NCI-H774 (cell line): ENCODE measurements at regions not wholly inside any gene's neighbourhood (a gene's known extent, or its start where the extent isn't known, plus 50 kb on each side); places are given as distances from the start of the nearest gene placed in this dataset.
A peak's percentile ranks its signal among the peaks of the same experiment; 100 is the strongest.

Experiments
- DNase-seq: peaks from one replicate; lab custom pipeline; 2025; lab: John Stamatoyannopoulos, UW

DNA sequence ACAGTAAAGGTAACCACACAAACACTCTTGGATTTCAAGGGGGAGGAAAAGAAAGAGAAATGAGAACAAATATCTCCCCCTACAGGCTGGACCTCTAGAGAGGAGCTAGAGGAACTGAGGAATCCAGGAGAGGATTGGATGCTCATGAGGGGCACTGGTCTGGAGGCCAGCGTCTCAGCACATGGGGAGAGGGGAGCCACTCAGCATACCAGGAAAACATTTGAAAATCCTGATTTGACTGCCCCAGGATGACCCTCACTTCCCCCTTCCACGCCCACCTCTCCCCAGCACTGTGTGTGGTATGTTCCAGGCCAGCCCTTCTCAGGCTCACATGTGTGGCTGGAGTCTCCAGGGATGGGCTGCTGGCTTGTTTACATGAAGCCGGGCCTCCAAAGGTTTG lies 396.8 kb upstream of the ID2 start:
- peak; percentile 26 for DNase-seq

DNA sequence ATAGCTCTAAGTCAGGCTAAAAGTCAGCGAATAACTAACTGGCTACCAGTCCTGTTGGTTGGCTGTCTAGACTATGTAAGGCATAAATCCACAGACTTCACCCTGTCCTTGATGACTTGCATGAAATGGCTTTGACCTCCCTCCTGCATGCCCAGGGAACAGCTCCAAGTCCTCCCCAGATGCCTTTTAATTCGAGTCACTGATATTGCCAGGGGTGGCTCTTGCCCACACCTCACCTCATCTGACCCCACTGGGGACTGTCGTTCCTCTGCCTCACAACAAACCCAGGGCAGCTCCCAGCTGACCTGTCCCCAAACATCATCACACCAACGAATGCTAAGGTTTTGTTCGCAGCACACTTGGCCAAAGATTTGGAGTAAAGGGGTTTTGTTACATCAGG lies 396.0 kb upstream of the ID2 start:
- no peak for DNase-seq

DNA sequence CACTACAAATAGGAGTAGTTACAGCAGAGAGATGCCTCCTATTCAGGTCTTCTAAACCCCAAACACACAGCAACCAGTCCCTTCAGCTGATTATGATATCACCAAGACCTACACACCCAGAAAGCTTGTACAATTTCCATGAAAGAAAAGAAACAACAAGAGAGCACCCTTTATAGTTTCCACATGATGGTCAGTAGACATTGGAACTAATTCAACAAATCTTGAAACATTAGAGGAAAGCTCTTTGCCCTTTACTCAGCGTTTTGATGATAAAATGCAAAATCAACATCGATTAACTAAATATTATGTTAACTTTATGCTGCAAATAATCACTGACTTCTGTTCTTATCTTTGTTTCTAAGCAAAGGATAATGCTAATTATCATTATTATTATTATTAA lies 393.6 kb upstream of the ID2 start:
- DNase-seq = no peak

DNA sequence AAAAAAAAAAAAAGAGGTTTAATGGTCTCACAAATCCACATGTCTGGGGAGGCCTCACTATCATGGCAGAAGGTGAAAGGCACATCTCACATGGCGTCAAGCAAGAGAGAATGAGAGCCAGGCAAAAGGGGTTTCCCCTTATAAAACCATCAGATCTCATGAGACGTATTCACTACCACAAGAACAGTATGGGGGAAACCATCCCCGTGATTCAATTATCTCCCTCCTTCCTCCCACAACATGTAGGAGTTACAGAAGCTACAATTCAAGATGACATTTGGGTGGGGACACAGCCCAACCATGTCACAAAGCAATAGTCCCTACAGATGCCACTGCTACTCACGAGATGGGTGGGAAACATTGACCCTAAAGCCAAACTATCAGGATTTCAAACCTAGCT lies 392.7 kb upstream of the ID2 start:
- no peak for DNase-seq

- no peak for DNase-seq
Measured at GRCh38 chr2:8290771-8291352, 391.0 kb upstream of the ID2 start.

GRCh38 chr2:8296306-8296705 lies 385.6 kb upstream of the ID2 start:
- no peak for DNase-seq

GRCh38 chr2:8297376-8298231 lies 384.3 kb upstream of the ID2 start:
- DNase-seq = no peak

- no peak for DNase-seq
Measured at GRCh38 chr2:8298783-8299182, 383.1 kb upstream of the ID2 start.

DNA sequence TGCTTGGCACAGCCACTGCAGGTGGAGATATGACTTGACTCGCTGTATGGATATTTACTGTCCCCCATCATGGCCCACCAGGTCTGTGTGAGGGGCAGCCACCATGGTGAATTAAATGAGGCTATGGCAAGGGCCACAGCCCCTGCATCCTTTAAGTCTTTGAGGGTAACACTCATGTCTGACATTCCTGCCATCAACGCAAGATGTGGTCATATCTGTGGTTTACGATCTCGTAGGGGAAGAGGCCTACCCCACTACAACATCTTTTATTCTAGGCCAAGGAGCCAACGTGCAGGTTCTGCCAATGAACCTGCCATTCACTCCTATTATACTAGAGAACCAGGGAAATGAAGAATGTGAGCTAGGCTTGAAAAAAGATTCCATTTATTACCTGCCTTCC lies 381.6 kb upstream of the ID2 start:
- no peak for DNase-seq

- no peak for DNase-seq
Measured at GRCh38 chr2:8300905-8301304, 381.0 kb upstream of the ID2 start.

- DNase-seq = no peak
Measured at GRCh38 chr2:8303322-8303832, 378.5 kb upstream of the ID2 start.

DNA sequence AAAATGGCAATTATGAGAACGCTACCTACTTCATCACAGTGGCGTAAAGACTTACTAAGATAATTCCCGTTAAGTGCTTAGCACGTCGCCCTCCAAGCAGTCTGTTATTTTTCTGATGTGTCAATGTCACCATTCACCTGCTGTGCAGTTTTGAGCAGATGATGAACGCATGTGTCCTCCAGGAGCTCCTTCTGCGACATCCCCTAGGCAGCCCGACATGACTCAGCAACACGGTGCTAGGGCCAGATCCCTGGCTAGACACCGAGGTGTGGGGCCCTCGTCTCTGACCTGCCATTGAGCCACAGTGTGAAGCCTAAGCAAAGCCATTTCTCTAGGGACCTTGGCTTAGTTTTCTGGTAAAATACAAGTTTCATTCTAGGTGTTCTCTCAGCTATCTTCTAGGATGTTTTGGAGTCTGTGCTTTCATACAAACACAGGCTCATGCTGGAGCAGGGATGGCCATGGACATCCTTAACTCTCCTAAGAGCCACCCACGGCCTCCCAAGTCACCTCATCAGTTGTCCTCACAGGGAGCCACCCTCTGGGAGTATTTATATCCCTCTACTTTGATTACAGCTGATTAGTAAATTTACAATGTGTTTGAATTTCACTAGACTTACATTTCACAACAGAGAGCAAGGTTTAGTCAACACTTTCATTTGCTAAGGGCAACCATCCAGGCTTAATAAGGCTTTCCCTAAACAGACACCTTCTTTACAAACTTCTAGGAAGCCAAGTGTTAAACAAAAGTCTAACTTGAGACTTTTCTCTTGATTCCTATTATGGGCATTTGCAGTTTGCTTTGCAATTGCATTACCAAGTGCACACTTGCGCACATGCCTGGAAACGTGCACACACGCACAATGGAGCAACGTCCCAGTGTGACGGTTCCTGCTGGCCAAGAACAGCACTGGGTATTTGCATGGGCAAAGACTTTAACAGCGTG lies 376.8 kb upstream of the ID2 start:
- no peak for DNase-seq

DNA sequence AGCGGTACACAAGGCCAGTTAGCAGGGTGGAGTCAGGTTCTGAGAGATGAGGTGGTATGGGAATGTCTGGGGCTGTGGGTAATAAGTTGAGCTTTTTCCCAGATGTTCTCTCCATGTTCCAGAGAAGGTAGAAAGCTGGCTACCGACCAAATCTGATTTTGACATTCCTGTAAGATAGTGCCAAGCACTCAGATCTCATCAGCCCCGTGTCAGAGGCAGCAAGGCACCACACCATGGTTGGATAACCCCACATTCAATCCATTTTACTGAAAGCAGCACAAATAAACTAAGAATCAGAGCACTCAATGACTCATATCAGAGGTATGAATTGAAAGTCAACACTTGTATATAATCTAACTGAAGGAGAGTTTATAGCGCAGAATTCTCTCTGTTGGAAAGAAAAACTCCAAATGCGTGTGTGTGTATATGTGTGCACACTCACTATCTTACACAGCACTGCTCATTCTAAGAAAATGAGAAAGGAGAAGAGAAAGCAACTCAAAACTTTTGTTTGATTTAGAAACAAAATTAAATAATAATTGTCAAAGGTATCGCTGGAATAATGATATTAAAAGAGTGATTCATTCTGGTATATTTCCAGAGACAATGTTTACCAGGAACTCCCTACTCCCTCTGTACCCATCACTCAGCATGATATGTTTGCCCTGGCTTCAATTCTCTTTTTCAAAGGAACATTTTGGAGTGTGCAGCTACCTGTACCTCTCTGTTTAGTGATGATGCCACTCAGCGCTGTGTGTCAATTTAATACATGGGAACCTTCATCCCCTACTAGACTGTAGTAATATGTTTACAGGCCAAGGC lies 375.1 kb upstream of the ID2 start:
- no peak for DNase-seq

GRCh38 chr2:8307606-8308180 lies 374.2 kb upstream of the ID2 start:
- DNase-seq = no peak

- DNase-seq = no peak
Measured at GRCh38 chr2:8309131-8309530, 372.7 kb upstream of the ID2 start.

GRCh38 chr2:8310557-8311455 lies 371.1 kb upstream of the ID2 start:
- DNase-seq = no peak

GRCh38 chr2:8312221-8312620 lies 369.6 kb upstream of the ID2 start:
- DNase-seq = no peak

DNA sequence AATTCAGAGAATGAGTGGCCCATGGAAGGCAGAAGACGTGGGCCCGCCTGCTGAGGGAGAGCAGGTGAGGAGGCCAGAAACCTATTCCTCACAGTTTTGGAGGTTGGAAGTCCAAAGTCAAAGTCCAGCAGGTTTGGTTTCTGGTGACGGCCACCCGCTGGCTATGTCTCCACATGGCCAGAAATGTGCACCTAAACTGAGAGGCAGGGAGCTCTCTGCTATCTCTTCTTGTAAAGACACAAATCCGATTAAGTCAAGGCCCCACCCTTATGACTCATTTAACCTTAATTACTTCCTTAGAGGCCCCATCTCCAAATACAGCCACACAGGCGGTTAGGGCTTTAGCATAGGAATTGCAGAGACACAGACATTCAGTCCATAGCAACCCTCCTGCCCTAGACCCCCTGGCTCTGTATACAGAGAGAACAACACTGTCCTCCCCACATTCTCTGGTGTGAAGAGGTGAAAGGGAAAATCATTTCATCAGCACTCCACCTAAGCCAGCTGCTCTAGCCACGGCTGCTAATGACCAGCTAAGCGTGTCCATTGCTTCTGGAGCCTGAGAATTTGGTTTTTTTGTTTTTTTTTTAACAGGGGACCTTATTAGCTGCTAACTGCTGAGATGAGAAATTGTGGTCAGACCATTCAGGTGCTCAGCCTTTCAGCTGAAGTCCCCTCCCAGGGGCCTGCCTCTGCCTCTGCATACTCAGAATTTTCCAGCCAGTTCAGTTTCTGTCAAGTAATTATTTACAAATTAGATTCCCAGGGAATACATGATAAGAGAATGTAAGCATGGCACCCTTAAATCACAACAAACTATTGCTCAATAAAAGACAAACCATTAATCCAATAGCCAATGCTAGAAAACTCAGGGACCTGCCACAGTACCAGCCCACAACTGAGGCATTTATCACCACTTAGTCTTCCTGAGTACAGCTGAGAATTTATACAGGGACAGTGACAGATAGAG lies 368.7 kb upstream of the ID2 start:
- DNase-seq = no peak

GRCh38 chr2:8314063-8314462 lies 367.8 kb upstream of the ID2 start:
- DNase-seq = no peak
